H4 (cell line): ENCODE measurements at regions not wholly inside any gene's neighbourhood (a gene's known extent, or its start where the extent isn't known, plus 50 kb on each side); places are given as distances from the start of the nearest gene placed in this dataset.
"Not testable (repeated sequence)": the region's sequence is repeated elsewhere in the genome, so short reads cannot be mapped to it uniquely, and the experiment has no call there.

Experiments
- DNase-seq: peaks from one replicate; pipeline ENCODE4 v3.0.0-alpha.2; 2015; ENCODE audit warnings: low spot score

- DNase-seq = no peak
These were observed 88.3 kb upstream of the PTHLH start for GRCh38 chr12:28060871-28061270.

GRCh38 chr12:28063355-28063880 lies 90.9 kb upstream of the PTHLH start:
- DNase-seq = no peak

GRCh38 chr12:28065374-28065773 lies 92.8 kb upstream of the PTHLH start:
- no peak for DNase-seq

GRCh38 chr12:28065889-28066630 lies 93.5 kb upstream of the PTHLH start:
- DNase-seq = no peak

GRCh38 chr12:28066879-28067278 lies 94.3 kb upstream of the PTHLH start:
- DNase-seq = no peak

GRCh38 chr12:28068467-28068866 lies 95.9 kb upstream of the PTHLH start:
- DNase-seq = no peak

GRCh38 chr12:28079539-28079938 lies 107.0 kb upstream of the PTHLH start:
- no peak for DNase-seq

GRCh38 chr12:28082096-28082495 lies 108.2 kb upstream of the CCDC91 start:
- DNase-seq = no peak

GRCh38 chr12:28083840-28084678 lies 106.2 kb upstream of the CCDC91 start:
- DNase-seq = no peak

- no peak for DNase-seq
These were observed 103.6 kb upstream of the CCDC91 start for GRCh38 chr12:28086521-28087155.

GRCh38 chr12:28088566-28089272 lies 101.5 kb upstream of the CCDC91 start:
- DNase-seq = no peak

GRCh38 chr12:28089338-28089737 lies 100.9 kb upstream of the CCDC91 start:
- no peak for DNase-seq

- no peak for DNase-seq
These were observed 99.4 kb upstream of the CCDC91 start for GRCh38 chr12:28090835-28091234.

- no peak for DNase-seq
These were observed 97.9 kb upstream of the CCDC91 start for GRCh38 chr12:28092396-28092795.

- no peak for DNase-seq
These were observed 93.6 kb upstream of the CCDC91 start for GRCh38 chr12:28096649-28097048.

- no peak for DNase-seq
These were observed 93.0 kb upstream of the CCDC91 start for GRCh38 chr12:28097221-28097620.

- not testable (repeated sequence) for DNase-seq
These were observed 91.0 kb upstream of the CCDC91 start for GRCh38 chr12:28099245-28099644.

- no peak for DNase-seq
These were observed 90.4 kb upstream of the CCDC91 start for GRCh38 chr12:28099871-28100270.

GRCh38 chr12:28100717-28101116 lies 89.5 kb upstream of the CCDC91 start:
- no peak for DNase-seq

GRCh38 chr12:28104316-28104715 lies 85.9 kb upstream of the CCDC91 start:
- DNase-seq = no peak

- no peak for DNase-seq
These were observed 85.1 kb upstream of the CCDC91 start for GRCh38 chr12:28104903-28105864.
